Inflammatory macrophage treated with lipopolysaccharide for 4 hours (primary cell): ENCODE measurements at regions not wholly inside any gene's neighbourhood (a gene's known extent, or its start where the extent isn't known, plus 50 kb on each side); places are given as distances from the start of the nearest gene placed in this dataset.
"Not testable (repeated sequence)": the region's sequence is repeated elsewhere in the genome, so short reads cannot be mapped to it uniquely, and the experiment has no call there.

Experiments used
- DNase-seq: peaks from one replicate; pipeline ENCODE4 v3.0.0-alpha.2; 2020

DNA sequence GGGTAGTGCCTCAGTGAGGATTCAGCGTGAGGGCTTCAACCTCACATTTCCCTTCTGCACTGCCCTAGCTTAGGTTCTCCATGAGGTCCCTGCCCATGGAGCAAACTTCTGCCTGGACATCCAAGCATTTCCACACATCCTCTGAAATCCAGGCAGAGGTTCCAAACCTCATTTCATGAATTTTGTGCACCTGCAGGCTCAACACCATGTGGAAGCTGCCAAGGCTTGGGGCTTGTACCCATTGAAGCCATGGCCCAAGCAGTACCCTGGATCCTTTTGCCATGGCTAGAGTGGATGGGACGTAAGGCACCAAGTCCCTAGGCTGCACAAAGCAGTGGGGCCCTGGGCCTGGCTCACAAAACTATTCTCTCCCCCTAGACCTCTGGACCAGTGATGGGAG lies 877.1 kb upstream of the KLHL1 start:
- no peak for DNase-seq

DNA sequence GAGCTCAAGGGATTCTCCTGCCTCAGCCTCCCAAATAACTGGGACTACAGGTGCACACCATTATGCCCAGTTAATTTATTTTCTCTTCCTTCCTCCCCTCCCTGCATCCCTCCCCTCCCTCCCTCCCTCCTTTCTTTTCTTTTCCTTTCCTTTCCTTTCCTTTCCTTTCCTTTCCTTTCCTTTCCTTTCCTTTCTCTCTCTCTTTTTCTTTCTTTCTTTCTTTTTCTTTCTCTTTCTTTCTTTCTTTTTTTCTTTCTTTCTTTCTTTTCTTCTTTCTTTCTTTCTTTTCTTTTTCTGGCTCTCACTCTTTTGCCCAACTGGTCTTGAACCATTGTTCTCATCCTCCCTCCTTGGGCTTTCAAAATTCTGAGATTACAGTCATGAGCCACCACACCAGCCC lies 873.0 kb upstream of the KLHL1 start:
- DNase-seq: not testable (repeated sequence)

DNA sequence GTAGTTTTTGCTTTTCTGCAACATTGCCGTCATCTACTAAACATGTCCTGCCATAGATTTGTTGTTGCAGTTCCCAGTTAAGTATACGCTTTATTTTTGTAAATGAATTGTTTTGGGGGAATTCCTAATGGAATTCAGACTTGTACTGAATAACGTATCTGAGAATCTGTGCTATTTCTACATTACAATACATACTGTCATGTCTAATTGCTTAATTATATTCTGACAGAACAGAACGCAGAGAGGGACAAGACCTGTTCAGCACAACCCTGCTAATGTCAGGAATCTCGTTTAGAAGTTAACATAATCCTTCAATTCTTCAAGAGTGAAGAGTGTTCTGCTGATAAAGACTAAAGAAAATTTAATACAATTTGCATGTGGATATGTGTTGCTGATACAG lies 861.1 kb upstream of the KLHL1 start:
- DNase-seq: no peak

DNA sequence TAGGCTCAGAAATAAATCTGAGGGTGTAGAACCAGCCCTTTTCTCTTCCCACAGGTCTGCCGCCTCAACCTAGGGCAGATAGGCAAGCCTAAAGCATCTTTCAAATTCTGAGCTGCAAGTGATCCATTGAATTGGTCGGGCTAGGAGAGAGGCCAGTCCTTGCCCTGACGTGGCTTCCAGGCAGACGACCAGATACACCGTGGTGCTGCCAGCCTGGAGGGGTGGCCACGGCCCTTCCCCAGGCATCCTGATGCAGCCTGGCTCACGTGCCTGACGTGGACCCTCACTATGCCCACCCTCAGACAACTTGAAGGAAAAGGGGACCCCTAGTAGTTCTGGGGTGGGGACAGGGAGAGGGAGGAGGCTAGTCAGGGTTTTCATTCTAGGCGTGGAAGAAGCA lies 859.3 kb upstream of the KLHL1 start:
- no peak for DNase-seq

DNA sequence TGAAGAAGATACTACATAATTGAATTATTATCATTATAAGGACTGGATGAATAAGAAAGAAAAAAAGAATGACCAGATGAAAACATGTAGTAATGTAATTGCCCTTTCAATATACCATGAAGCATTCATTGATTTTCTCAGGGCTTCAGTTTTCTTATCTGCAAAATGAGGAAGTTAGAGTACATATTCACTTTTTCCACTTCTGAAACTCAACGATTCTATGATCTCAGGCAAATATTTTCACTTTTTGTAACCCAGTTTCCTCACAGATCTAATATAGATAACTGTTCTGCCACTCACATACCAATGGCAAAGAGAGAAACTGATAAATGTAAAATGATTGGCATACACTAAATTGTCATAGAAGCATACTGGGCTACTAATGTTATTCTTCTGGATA lies 856.6 kb upstream of the KLHL1 start:
- peak; percentile 3 for DNase-seq

DNA sequence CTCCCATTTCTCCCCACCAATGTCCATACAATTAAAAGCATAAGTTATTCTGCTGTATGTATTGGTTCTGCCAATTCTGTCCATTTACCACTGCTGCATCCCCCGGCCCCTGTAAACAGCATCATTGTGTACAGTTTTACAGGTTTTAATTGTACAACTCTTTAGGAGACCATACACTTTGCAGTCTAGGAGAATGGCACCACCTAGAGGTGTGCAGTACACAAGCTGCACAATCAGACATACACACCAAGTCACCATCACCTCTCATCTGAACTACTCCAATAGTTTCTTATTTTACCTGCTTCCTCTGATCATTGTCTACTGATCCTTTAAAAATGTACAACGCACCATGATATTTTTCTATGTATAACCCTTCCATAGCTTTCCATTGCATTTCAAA lies 855.9 kb upstream of the KLHL1 start:
- DNase-seq: no peak

DNA sequence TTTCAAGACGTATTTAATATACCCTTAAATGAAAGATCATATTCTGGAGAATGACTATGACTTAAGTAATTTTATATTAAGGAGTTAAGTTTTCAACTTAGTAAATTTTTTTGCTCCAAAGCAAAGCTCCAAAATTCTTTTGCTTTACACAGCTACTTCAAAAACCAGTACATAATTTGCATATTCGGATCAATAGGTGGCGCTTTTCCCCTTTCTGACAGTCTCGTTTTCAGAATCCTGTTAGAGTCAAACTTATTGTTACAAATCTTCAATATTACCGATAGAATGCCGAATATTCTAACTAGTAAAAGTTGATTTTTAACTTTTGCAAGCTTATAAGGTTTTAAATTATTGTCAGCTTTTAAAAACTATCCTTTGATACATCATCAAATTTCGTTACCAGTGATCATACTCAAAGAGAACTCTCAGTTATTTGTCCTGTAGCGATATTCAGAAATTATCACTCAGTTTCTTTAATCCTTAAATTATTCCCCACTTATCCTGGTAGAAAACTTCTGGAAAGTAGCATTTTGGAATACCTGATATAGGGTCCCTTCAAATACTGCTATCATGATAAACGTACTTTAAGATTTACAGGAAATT lies 852.7 kb upstream of the KLHL1 start:
- DNase-seq: peak; percentile 30

DNA sequence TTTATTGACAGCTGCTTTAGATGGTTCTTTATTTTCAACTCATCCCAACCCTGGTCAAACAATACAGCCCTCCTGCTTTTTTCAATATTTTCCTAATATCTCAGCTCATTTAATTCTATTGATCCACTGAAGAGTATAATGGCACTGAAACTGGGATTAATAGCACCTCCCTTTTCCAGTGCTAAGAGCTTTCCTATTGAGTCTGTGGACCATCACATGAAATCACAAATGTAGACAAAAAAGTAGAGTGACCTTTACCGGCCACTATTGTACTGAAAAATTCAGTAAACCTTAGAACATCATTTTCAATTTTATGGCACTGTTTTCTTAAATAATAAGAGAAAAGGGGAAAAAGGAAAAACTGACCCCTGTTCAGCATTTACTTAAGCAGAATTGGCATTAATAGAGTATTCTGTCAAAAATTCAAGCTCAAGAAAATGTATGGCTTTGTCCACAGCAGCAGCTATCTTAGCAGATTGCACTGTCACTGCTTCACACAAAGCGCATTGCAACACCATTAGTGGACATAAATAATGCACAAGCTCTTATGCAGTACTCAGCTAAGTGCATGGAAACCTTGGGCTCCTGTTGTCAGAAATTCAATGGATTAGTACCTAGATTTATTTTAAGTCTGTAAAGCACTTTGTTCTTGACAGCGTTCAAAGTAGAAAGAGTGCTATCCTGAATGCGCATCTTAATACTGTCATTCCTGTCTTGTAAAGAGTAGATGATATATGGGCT lies 851.0 kb upstream of the KLHL1 start:
- DNase-seq: no peak

DNA sequence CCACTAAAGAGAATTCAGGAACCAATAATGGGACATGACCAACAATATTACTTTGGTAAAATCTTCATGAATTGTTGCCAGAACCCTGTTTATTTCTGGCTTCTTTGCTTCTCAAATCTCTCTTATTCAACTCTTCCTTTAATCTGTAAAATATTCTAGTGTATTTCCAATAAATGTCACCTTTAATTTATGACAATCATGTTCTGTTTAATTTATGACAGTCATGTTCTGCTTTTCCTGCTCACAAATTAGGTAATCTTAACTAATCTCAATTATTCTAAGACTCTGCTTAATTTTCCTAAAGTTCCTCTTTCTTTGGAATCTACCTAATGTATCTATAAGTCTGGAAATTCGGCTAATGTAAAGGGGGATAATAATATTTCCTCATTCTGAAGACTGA lies 847.6 kb upstream of the KLHL1 start:
- no peak for DNase-seq

DNA sequence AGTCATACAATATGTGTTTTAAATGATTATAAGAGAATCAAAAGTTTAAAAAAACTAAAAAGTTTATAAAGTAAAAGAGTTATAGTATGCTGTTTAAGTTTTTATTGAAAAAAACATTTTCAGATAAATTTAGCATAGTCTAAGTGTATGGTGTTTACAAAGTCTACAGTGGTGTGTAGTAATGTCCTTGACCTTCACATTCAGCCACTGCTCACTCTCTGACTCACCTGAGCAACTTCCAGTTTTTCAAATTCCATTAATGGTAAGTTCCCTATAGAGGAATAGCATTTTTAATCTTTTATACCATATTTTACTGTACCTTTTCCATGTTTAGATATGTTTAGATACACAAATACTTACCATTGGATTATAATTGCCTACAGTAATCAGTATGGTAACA lies 842.4 kb upstream of the KLHL1 start:
- no peak for DNase-seq

DNA sequence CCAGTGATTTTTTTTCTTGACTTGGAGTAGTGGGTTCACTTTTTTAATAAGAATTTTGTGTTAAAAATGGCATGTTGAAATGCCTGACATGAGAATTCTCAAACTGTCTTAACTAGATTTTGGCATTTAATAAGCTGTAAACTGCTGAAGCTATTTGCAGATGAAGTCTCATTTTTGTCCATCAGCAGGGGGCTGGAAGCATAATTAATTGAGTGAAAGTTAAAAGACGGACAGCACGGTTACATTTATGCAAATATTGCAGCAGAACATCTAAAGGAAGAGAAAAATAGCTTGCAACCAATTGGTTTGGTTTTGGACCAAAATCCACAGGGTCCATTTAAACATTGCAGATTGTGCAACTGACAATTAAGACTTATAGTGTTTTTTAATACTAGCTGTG lies 837.3 kb upstream of the KLHL1 start:
- no peak for DNase-seq

DNA sequence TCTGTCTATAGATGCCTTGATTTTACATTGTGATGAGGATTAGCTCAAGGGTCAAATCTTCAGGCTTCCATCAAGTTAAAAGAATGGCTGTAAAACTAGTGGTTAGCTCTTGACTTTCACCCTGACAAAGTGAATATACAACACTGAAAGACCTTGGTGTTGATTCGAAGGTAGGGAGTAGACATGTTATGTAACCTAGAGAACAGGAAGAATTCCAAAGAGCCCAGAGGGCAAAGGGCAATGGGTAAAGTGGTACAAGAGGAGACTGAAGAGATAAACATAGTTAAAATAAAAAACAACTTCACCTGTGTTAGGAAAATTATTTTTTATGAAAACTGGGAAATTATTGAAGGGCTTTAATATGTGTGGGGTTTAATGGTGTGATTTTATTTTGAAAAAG lies 833.2 kb upstream of the KLHL1 start:
- DNase-seq: no peak

DNA sequence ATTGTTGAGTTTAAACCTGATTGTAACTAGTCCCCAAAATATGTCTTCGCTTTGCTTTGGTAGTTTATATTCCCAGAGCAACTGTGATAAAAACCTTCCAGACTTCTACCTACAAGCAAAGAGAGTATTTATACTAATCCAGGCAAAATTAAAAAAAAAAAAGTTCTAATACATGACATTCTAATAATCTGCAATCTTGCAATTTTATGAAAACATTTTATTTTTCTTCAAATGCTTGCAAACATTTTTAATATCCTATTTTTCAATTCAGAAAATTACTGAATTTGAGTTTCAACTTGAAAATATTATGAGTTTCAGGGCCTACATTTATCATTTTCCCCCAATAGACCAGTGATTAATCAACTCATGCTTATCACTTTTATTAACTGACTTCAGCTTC lies 830.2 kb upstream of the KLHL1 start:
- DNase-seq: no peak

DNA sequence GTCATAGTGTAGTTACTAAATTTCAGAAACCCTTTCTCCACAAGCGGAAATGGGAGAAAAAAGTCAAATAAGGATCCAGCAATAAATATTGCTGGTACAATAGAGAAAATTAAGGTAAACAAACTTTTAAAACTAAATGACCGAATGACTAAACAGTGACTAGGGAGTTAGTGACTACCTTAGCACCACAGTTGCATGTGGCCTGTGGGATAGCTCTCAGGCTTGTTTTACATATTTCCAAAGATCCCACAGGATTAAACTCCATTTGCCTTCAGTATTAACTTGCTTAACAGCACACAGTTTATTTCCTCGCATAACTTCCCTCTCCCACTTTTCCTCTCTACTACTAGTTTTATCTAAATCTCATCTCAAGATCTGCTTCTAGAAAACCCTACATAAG lies 824.3 kb upstream of the KLHL1 start:
- no peak for DNase-seq

DNA sequence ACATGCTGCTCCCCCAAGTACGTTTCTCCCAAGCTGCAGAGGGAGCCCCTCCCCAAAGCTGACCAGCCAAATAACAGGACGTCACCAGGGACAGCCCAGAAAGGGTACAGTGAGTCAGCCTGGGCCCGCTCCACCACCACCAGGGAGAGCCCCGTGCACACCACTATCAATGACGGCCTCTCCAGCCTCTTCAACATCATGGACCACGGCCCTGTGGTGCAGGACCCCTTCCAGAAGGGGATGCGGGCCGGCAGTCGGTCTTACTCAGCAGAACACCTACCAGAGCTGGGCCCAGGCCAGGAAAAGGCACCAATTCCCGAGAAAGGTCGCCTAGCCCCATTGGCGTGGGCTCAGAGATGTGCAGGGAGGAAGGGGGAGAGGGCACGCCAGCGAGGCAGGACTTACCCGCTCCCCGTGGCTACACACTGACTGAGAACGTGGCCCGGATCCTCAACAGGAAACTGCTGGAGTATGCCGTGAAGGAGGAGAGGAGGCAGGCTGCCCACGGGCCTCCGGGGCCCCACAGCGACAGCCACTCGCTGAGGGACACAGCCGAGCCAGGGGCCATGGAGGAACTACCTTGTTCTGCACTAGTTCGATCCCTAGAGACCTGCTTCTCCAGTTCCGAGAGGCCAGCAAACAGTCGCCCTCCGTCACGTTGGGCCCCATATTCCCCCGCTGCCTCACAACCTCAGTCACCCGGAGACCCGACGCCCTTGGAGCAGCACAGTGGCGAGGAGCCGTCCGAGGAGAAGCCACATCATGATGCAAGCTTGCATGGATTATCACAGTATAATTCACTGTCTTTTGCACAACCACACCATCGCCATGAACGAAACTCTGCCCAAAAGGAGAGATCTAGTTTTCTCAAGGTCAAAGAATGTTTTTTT lies 815.9 kb upstream of the KLHL1 start:
- DNase-seq: no peak

DNA sequence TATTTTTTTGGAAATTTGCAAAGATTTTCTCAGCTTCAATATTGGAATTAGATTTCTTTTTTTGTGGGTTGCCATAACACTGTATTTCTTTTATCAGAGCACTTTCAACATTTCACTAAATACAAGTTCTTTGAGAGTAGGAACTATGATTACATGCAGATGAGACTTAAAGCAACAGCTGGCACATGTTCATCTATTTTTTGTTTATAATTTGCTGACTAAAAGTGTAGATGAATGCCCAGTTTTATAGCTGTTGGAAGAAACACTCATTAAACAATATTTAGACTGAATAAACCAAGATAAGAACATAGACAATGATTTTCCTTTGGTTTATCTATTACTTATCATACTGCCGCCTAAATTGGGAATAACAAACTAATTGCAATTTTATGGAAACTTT lies 803.0 kb upstream of the KLHL1 start:
- no peak for DNase-seq

DNA sequence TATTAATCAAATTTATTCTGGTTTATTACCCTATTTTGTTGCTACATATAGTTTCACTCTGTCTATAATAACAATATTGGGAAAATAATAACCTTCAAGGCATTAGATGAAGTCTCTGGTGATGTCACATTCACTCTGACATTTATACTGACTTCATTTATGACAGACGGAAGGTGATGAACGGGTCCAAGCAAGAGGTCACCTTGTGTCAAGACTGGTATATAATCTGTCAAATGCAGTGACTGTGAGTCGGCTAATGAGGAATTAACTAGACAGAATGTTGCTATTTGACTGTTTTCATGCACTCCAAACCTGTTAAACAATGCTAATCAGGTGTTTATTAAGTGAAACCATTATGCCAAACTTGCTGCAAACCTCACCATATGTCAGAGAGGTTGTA lies 800.5 kb upstream of the KLHL1 start:
- DNase-seq: no peak

DNA sequence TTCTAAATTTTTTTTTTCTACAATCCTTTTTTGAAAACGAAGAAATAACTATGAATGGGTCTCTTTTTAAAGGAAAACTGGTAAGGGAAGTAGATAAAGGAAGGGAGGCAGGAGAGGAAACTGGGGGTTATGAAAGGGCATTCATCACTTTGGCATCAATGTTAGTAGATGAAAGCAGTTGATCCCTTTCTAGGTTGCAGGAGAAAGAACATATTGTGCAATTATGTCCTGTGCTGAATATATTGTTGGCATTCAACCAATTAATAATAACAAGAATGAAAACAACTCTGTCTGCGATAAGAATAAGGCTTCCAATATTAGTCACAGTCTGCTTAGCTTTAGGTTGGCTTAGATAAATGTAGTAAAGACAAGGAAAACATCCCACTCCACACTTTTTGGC lies 796.8 kb upstream of the KLHL1 start:
- DNase-seq: no peak

DNA sequence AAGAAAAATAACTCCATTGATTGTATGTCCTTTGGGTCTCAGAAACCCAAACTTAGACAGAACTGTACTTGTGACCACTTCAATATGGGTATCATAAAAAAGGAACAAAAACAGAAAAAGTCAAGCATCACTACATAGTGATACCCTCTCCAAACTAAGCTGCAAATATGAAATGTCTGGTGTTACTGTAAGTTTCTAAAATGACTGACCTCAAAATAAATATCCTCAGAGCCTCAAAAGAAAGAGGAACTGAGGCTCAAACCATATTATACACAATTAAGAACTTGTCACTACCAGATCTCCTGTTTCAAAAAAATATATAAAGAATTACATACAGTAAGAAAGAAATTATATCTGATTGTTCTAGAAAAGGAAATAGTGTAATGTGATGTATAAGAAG lies 787.9 kb upstream of the KLHL1 start:
- DNase-seq: no peak

DNA sequence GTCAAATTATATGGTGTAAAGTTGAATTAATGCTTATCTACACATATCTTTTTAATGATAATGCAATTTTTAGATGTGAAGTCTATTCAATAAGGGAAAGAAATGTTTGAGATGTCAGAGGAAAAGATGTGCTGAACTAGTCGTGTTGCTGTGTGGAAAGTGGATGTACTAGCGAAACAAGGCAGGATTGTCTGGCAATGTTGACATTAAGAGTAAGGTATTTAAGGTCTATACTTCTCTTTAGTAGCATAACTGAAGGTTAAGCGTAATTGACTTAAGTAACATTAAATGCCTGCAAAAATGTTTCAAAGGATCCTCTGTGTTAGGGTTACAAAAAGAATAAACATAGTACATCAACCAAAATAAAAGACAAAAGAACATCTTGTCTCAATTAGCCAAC lies 787.3 kb upstream of the KLHL1 start:
- DNase-seq: no peak

DNA sequence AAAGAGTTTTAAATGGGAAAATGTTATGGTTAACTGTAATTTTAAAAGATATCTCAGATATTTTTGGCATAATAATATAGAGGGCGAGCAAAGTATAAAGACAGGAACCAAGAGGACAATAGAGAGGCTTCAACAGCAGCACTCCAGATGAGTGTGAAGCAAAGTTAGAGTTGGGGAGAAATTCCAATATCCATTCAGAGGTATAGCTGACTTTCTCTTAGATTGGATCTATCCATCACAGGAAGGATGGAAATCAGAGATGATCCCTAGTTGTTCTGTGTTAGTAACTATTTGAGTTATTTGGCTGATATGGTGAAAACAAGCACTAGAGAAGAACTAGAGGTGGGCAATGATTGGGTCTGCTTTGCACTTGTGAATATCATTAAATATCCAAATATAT lies 786.0 kb upstream of the KLHL1 start:
- no peak for DNase-seq

DNA sequence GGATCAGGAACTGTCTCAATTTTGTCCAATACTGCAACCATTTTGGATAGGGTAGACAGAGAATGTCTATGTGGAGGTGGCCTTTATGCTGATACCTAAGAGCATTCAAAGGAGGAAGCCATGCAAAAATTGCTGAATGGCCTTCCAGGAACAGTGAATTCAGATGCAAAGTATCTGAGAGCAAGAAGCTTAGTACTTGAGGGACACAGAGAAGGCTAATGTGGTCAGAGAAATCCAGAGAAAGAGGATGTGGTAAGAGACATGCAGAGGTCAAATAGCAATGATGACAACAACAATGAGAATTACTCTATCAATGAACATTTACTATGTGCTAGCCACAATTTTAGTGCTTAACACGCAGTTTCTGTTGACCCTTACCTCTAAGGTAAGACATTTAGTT lies 785.6 kb upstream of the KLHL1 start:
- DNase-seq: no peak

DNA sequence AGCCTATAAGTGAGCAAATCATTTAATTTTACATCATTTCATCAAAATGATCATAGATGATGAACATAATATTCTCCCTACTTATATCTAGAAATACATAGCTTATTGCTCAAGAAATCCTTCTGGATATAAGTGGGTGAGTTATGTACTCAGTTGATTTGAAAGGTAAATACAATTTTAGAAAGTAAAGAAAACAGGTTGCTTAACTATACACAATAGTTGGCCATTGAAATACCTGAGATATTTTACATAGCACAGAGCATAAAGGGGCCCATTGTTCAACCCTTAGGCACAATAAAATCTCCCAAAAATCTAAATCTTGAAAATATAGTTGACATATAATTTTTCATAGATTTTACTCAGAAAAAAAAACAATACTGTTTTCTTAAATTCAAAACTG lies 782.0 kb upstream of the KLHL1 start:
- no peak for DNase-seq

DNA sequence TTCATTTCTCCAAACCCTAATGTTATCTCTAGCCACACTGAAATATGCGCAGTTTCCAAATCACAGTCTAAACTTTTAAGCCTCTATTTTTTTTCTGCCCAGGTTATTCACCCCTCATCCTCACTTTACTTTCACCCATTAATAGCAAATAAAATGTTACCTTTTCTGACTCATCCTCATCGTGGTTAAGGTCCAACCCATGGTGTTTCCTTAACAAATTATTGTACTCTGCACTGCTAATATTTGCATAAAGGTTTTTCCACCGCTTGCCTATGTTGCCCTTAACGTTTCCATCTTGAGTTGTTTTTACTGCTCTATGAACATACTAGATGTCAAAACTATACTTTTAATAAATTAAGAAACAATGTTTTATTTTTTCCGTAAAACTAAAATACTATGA lies 780.9 kb upstream of the KLHL1 start:
- DNase-seq: no peak
